ENCODE measurements at regions not wholly inside any gene's neighbourhood (a gene's known extent, or its start where the extent isn't known, plus 50 kb on each side); places are given as distances from the start of the nearest gene placed in this dataset.

GRCh38 chr4:124432500-124432899, 280.0 kb downstream of the ANKRD50 start:
- TF ChIP-seq EZH2 (IDR thresholded peaks at IDR 0.05; ENCODE audit: borderline replicate concordance, insufficient read depth, low read depth, low read length, poor library complexity, severe bottlenecking) (no peak), CTCF (IDR thresholded peaks at IDR 0.05) (no peak)

Data from B cell (primary cell).